Kidney (tissue), 13 donors: ENCODE measurements at regions not wholly inside any gene's neighbourhood (a gene's known extent, or its start where the extent isn't known, plus 50 kb on each side); places are given as distances from the start of the nearest gene placed in this dataset.

Experiments
- DNase-seq, 5 donors: peaks; one replicate each; pipeline ENCODE4 v3.0.0-alpha.2; 2013 to 2020
- FAIRE-seq: peaks from 2 replicates; lab custom pipeline; 2012; peaks lifted over from hg19 to GRCh38; lab: Jason Lieb, UNC
- H3K27ac ChIP-seq, 2 donors: one replicate each; pipeline ENCODE4 v1.7.0; 2013; ENCODE audit warnings: low read depth in 2 of 2, low read length in 2 of 2, inconsistent platforms in 1 of 2
- H3K27me3 ChIP-seq: one replicate; pipeline ENCODE4 v1.7.1; 2013; ENCODE audit warnings: low read length, inconsistent platforms; ENCODE audit not compliant: control insufficient read depth, insufficient read depth
- H3K36me3 ChIP-seq, 3 donors: one replicate each; pipeline versions ENCODE4 v1.7.0 to v1.7.1; 2013; ENCODE audit warnings: low read length in 3 of 3, control low read depth in 1 of 3, inconsistent platforms in 1 of 3; ENCODE audit not compliant: insufficient read depth in 3 of 3, control insufficient read depth in 2 of 3
- H3K4me1 ChIP-seq, 3 donors: one replicate each; pipeline versions ENCODE4 v1.7.0 to v1.7.1; 2013; ENCODE audit warnings: low read length in 3 of 3, inconsistent platforms in 1 of 3, low read depth in 1 of 3; ENCODE audit not compliant: control insufficient read depth in 2 of 3, insufficient read depth in 2 of 3
- H3K4me3 ChIP-seq, 3 donors: one replicate each; pipeline versions ENCODE4 v1.7.0 to v1.8.1; 2013; ENCODE audit warnings: low read length in 3 of 3, control low read depth in 1 of 3, inconsistent platforms in 1 of 3
- H3K9ac ChIP-seq, 3 donors: one replicate each; pipeline versions ENCODE4 v1.7.0 to v1.7.1; 2013; ENCODE audit warnings: low read length in 3 of 3, control low read depth in 1 of 3, inconsistent platforms in 1 of 3
- H3K9me3 ChIP-seq, 3 donors: one replicate each; pipeline versions ENCODE4 v1.7.0 to v1.7.1; 2013; ENCODE audit warnings: low read length in 3 of 3, control low read depth in 1 of 3, inconsistent platforms in 1 of 3; ENCODE audit not compliant: control insufficient read depth in 2 of 3, insufficient read depth in 1 of 3
- intact Hi-C: fragments of 100-400 bp; cut with DNase I; formaldehyde crosslinking; loops from one replicate; pipeline ENCODE4 v1.11.1; 2022
- TF ChIP-seq, protein P1 (sequence below): IDR thresholded peaks from 3 replicates; pipeline ENCODE4 v1.5.1; 2012; ENCODE audit warnings: mild to moderate bottlenecking, moderate library complexity, borderline replicate concordance; ENCODE audit not compliant: insufficient read depth; ENCODE audit errors: extremely low read depth
- donor health status: control.
- donor health status: control.
- donor health status: control.
- donor health status: control.
- donor health status: control.
- donor health status: DM: yes; HTN: yes; CAD: no.
- donor health status: Normal renal cell carcinoma (clear cell type).

DNA sequence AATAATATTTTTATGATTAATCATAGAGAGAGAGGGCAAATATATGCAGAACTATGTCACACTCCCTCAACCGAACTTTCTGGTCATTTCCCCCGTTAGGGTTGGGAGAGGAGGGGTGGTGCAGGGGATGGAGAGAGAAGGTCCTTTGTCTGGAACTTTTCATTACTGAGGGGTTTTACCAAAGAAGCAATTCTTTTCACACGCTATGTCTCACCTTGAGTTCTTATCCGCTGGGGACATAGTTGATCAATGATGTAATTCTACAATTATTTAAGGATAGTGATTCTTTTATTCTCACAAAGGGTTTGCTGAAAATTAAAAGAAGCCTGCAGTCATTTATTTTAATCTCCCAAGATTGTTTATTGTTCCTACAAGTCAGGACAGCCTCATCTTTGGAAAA, 98.3 kb upstream of the RUNX1 start:
- Histone ChIP-seq H3K27me3 (no peaks in the 10 kb centered on the region), H3K27ac (no peak overlapping the region), H3K9ac (no peak overlapping the region), H3K4me3 (no peak overlapping the region), H3K36me3 (no peaks in the 10 kb centered on the region), H3K9me3 (no peaks in the 10 kb centered on the region), H3K4me1 (no peaks in the 10 kb centered on the region)
- intact Hi-C loops = no loop called here
- DNase-seq = no peak
- TF ChIP-seq, protein P1, sequence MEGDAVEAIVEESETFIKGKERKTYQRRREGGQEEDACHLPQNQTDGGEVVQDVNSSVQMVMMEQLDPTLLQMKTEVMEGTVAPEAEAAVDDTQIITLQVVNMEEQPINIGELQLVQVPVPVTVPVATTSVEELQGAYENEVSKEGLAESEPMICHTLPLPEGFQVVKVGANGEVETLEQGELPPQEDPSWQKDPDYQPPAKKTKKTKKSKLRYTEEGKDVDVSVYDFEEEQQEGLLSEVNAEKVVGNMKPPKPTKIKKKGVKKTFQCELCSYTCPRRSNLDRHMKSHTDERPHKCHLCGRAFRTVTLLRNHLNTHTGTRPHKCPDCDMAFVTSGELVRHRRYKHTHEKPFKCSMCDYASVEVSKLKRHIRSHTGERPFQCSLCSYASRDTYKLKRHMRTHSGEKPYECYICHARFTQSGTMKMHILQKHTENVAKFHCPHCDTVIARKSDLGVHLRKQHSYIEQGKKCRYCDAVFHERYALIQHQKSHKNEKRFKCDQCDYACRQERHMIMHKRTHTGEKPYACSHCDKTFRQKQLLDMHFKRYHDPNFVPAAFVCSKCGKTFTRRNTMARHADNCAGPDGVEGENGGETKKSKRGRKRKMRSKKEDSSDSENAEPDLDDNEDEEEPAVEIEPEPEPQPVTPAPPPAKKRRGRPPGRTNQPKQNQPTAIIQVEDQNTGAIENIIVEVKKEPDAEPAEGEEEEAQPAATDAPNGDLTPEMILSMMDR = no peak
- no peak for FAIRE-seq

- no peaks in the 10 kb centered on the region for H3K36me3 ChIP-seq
- H3K27me3 ChIP-seq = no peaks in the 10 kb centered on the region
- no peak overlapping the region for H3K9ac ChIP-seq
- no peak overlapping the region for H3K27ac ChIP-seq
- no peaks in the 10 kb centered on the region for H3K4me1 ChIP-seq
- H3K9me3 ChIP-seq = no peaks in the 10 kb centered on the region
- TF ChIP-seq, protein P1 = no peak
- FAIRE-seq = no peak
- DNase-seq = peak in 2 of 5 donors; percentile 43 to 64
- no peak overlapping the region for H3K4me3 ChIP-seq
- intact Hi-C loops = no loop called here
Measured at GRCh38 chr21:35145626-35146233, 96.6 kb upstream of the RUNX1 start.

DNA sequence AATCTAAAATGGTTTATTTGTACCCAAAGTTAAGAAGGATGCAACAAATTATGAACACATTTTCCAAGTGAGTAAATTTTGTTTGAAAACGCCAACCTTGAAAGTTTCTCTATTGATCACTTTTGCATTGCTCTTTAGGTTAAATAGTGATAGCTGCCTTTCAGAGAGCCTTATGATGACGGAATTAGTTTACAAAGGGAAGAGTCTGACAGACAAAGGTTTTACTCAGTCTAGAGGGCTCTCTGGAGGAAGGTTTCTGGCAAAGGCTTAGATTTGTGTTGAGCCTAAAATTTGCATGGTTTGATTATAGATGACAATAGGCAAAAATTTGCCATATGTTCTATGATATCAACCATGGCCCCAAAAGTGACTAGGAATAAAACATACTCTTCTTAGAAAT, 95.9 kb upstream of the RUNX1 start:
- Histone ChIP-seq H3K4me3 (no peak overlapping the region), H3K27me3 (no peaks in the 10 kb centered on the region), H3K27ac (no peak overlapping the region), H3K9me3 (no peaks in the 10 kb centered on the region), H3K36me3 (no peaks in the 10 kb centered on the region), H3K4me1 (no peaks in the 10 kb centered on the region), H3K9ac (no peak overlapping the region)
- DNase-seq (no peak), FAIRE-seq (no peak)
- intact Hi-C loops = no loop called here
- TF ChIP-seq, protein P1 = no peak
